ENCODE measurements at regions not wholly inside any gene's neighbourhood (a gene's known extent, or its start where the extent isn't known, plus 50 kb on each side); places are given as distances from the start of the nearest gene placed in this dataset.

GRCh38 chr4:12028258-12028657, 599.6 kb upstream of the HS3ST1 start:
- H4K20me1 ChIP-seq (ENCODE audit: control insufficient read depth, extremely low read depth, insufficient read depth, low read length), result no peaks in the 10 kb centered on the region
- no peak overlapping the region for H2AFZ ChIP-seq (ENCODE audit: control insufficient read depth, low read length)
- no peak for TF ChIP-seq EZH2 (IDR thresholded peaks at IDR 0.05; ENCODE audit: low read length)
- TF ChIP-seq, protein P1, sequence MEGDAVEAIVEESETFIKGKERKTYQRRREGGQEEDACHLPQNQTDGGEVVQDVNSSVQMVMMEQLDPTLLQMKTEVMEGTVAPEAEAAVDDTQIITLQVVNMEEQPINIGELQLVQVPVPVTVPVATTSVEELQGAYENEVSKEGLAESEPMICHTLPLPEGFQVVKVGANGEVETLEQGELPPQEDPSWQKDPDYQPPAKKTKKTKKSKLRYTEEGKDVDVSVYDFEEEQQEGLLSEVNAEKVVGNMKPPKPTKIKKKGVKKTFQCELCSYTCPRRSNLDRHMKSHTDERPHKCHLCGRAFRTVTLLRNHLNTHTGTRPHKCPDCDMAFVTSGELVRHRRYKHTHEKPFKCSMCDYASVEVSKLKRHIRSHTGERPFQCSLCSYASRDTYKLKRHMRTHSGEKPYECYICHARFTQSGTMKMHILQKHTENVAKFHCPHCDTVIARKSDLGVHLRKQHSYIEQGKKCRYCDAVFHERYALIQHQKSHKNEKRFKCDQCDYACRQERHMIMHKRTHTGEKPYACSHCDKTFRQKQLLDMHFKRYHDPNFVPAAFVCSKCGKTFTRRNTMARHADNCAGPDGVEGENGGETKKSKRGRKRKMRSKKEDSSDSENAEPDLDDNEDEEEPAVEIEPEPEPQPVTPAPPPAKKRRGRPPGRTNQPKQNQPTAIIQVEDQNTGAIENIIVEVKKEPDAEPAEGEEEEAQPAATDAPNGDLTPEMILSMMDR (optimal IDR thresholded peaks at IDR 0.05 in 1 of 3, IDR thresholded peaks at IDR 0.05 in 1 of 3, conservative IDR thresholded peaks at IDR 0.05 in 1 of 3; ENCODE audit: extremely low read depth in 1 of 3, insufficient read depth in 2 of 3, low read length in 3 of 3), result no peak
- H3K27ac ChIP-seq (ENCODE audit: control insufficient read depth, insufficient read depth, low read length), result no peak overlapping the region
- no peaks in the 10 kb centered on the region for H3K79me2 ChIP-seq (ENCODE audit: control insufficient read depth, insufficient read depth, low read length)
- DNase-seq (ENCODE audit: low read depth, low spot score) (no peak), FAIRE-seq (no peak)
- H3K4me2 ChIP-seq (ENCODE audit: control insufficient read depth, extremely low read depth, insufficient read depth, low read depth, low read length), result no peak overlapping the region
- no peaks in the 10 kb centered on the region for H3K4me1 ChIP-seq (ENCODE audit: control insufficient read depth, extremely low read depth, insufficient read depth, low read length)
- no peaks in the 10 kb centered on the region for H3K27me3 ChIP-seq (ENCODE audit: control insufficient read depth, extremely low read depth, insufficient read depth, low read length)
- no peaks in the 10 kb centered on the region for H3K9me1 ChIP-seq (ENCODE audit: control insufficient read depth, extremely low read depth, insufficient read depth, low read length)
- no peak overlapping the region for H3K4me3 ChIP-seq (ENCODE audit: control insufficient read depth in 2 of 3, extremely low read depth in 1 of 3, insufficient read depth in 2 of 3, low read depth in 1 of 3, low read length in 3 of 3)
- H3K9ac ChIP-seq (ENCODE audit: control insufficient read depth, extremely low read depth, insufficient read depth, low read length), result no peak overlapping the region
- H3K36me3 ChIP-seq (ENCODE audit: control insufficient read depth in 2 of 2, extremely low read depth in 1 of 2, insufficient read depth in 2 of 2, low read length in 2 of 2), result no peaks in the 10 kb centered on the region
- H3K9me3 ChIP-seq (ENCODE audit: control insufficient read depth, low read depth, low read length), result peaks cover 4% of the 10 kb centered on the region
- dilution Hi-C loops (cut with MboI; ENCODE audit: extremely low pct_ligation_motif_present, low sequenced_read_pairs), result no loop called here

GRCh38 chr4:12022409-12022808, 593.7 kb upstream of the HS3ST1 start:
- H3K9me1 ChIP-seq (ENCODE audit: control insufficient read depth, extremely low read depth, insufficient read depth, low read length), result no peaks in the 10 kb centered on the region
- H3K4me2 ChIP-seq (ENCODE audit: control insufficient read depth, extremely low read depth, insufficient read depth, low read depth, low read length), result no peak overlapping the region
- DNase-seq (ENCODE audit: low read depth, low spot score), result no peak
- H3K4me3 ChIP-seq (ENCODE audit: control insufficient read depth in 2 of 3, extremely low read depth in 1 of 3, insufficient read depth in 2 of 3, low read depth in 1 of 3, low read length in 3 of 3), result no peak overlapping the region
- H3K79me2 ChIP-seq (ENCODE audit: control insufficient read depth, insufficient read depth, low read length), result no peaks in the 10 kb centered on the region
- no peaks in the 10 kb centered on the region for H3K36me3 ChIP-seq (ENCODE audit: control insufficient read depth in 2 of 2, extremely low read depth in 1 of 2, insufficient read depth in 2 of 2, low read length in 2 of 2)
- no peak for FAIRE-seq
- no peaks in the 10 kb centered on the region for H3K27me3 ChIP-seq (ENCODE audit: control insufficient read depth, extremely low read depth, insufficient read depth, low read length)
- no peaks in the 10 kb centered on the region for H3K4me1 ChIP-seq (ENCODE audit: control insufficient read depth, extremely low read depth, insufficient read depth, low read length)
- TF ChIP-seq, protein P1 (optimal IDR thresholded peaks at IDR 0.05 in 1 of 3, IDR thresholded peaks at IDR 0.05 in 1 of 3, conservative IDR thresholded peaks at IDR 0.05 in 1 of 3; ENCODE audit: extremely low read depth in 1 of 3, insufficient read depth in 2 of 3, low read length in 3 of 3), result no peak
- TF ChIP-seq EZH2 (IDR thresholded peaks at IDR 0.05; ENCODE audit: low read length), result no peak
- no peak overlapping the region for H2AFZ ChIP-seq (ENCODE audit: control insufficient read depth, low read length)
- no peak overlapping the region for H3K27ac ChIP-seq (ENCODE audit: control insufficient read depth, insufficient read depth, low read length)
- no peaks in the 10 kb centered on the region for H3K9me3 ChIP-seq (ENCODE audit: control insufficient read depth, low read depth, low read length)
- dilution Hi-C loops (cut with MboI; ENCODE audit: extremely low pct_ligation_motif_present, low sequenced_read_pairs), result no loop called here
- no peak overlapping the region for H3K9ac ChIP-seq (ENCODE audit: control insufficient read depth, extremely low read depth, insufficient read depth, low read length)
- no peaks in the 10 kb centered on the region for H4K20me1 ChIP-seq (ENCODE audit: control insufficient read depth, extremely low read depth, insufficient read depth, low read length)

Measured in keratinocyte (primary cell).